Subcutaneous abdominal adipose tissue (tissue), 5 donors: ENCODE measurements at regions not wholly inside any gene's neighbourhood (a gene's known extent, or its start where the extent isn't known, plus 50 kb on each side); places are given as distances from the start of the nearest gene placed in this dataset.

Experiments
- H3K27ac ChIP-seq: one replicate; pipeline ENCODE4 v1.7.0; 2013; ENCODE audit warnings: low read depth, mild to moderate bottlenecking, inconsistent platforms, low read length, moderate library complexity
- H3K27me3 ChIP-seq, 5 donors: one replicate each; pipeline ENCODE4 v1.7.0; 2013; ENCODE audit warnings: low read length in 5 of 5, inconsistent platforms in 1 of 5; ENCODE audit not compliant: control insufficient read depth in 5 of 5, insufficient read depth in 4 of 5
- H3K36me3 ChIP-seq, 5 donors: one replicate each; pipeline ENCODE4 v1.7.0; 2013; ENCODE audit warnings: low read length in 5 of 5; ENCODE audit not compliant: control insufficient read depth in 5 of 5, insufficient read depth in 5 of 5
- H3K4me1 ChIP-seq, 5 donors: one replicate each; pipeline ENCODE4 v1.7.0; 2013; ENCODE audit warnings: low read length in 5 of 5, mild to moderate bottlenecking in 3 of 5, moderate library complexity in 1 of 5; ENCODE audit not compliant: control insufficient read depth in 5 of 5, insufficient read depth in 5 of 5
- H3K4me3 ChIP-seq, 5 donors: one replicate each; pipeline ENCODE4 v1.7.0; 2013; ENCODE audit warnings: low read length in 5 of 5, low read depth in 1 of 5
- H3K9ac ChIP-seq, 5 donors: one replicate each; pipeline ENCODE4 v1.7.0; 2013; ENCODE audit warnings: low read length in 5 of 5, mild to moderate bottlenecking in 4 of 5, moderate library complexity in 3 of 5
- H3K9me3 ChIP-seq, 5 donors: one replicate each; pipeline ENCODE4 v1.7.0; 2013; ENCODE audit warnings: low read length in 5 of 5; ENCODE audit not compliant: control insufficient read depth in 5 of 5
- donor health status: healthy.
- donor health status: healthy.
- donor health status: healthy.
- donor health status: healthy.
- donor health status: healthy.

GRCh38 chr2:120818441-120818920 is 82.8 kb downstream of the GLI2 start:
- Histone ChIP-seq H3K9me3 (no peaks in the 10 kb centered on the region), H3K9ac (no peak overlapping the region), H3K27ac (no peak overlapping the region), H3K36me3 (no peaks in the 10 kb centered on the region), H3K4me3 (no peak overlapping the region), H3K27me3 (peaks cover 6 to 35% (median 18%) of the 10 kb centered on the region in 5 donors), H3K4me1 (peaks cover 0 to 9% (median 0%) of the 10 kb centered on the region in 5 donors)

- Histone ChIP-seq H3K27me3 (peaks cover 6 to 34% (median 22%) of the 10 kb centered on the region in 5 donors), H3K9ac (no peak overlapping the region), H3K9me3 (no peaks in the 10 kb centered on the region), H3K4me3 (no peak overlapping the region), H3K36me3 (no peaks in the 10 kb centered on the region), H3K4me1 (peaks cover 0 to 9% (median 0%) of the 10 kb centered on the region in 5 donors), H3K27ac (no peak overlapping the region)
Observed at GRCh38 chr2:120819720-120820210, 84.1 kb downstream of the GLI2 start.

DNA sequence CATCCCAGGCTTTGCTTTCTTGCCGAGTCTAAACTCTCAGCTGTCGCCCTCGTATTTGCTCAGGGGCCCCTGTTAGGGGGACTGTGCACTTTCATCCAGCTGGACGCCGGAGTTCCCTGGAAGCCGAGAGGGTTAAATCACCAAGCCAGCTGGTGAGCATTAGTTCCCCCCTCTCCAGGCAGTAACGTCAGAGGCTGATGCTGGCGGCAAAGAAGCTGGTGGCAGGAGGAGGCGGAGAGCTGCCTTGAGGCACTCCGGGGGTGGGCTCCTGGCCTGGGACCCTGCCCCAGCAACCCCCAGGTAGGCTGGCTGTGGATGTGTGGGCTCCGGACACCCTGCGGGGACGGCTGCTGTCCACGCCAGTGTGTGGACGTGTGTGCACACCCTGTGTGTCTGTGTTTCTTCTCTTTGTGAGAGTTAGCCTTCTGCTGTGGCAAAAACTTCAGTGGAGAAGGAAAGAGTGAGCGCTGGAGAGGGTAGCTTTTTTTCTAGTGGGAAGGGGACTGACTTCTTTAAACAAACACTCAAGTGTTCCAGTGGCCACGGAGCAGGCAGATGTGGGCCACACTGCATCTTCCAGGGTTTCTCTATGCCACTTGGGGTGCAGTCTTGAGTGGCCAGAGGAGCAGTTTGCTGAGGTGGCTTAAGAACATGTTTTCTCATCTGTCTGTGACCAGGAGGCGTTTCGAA is 84.7 kb downstream of the GLI2 start:
- Histone ChIP-seq H3K4me3 (no peak overlapping the region), H3K27me3 (peaks cover 10 to 35% (median 23%) of the 10 kb centered on the region in 5 donors), H3K4me1 (peaks cover 0 to 9% (median 0%) of the 10 kb centered on the region in 5 donors), H3K36me3 (no peaks in the 10 kb centered on the region), H3K9ac (no peak overlapping the region), H3K9me3 (no peaks in the 10 kb centered on the region), H3K27ac (no peak overlapping the region)

DNA sequence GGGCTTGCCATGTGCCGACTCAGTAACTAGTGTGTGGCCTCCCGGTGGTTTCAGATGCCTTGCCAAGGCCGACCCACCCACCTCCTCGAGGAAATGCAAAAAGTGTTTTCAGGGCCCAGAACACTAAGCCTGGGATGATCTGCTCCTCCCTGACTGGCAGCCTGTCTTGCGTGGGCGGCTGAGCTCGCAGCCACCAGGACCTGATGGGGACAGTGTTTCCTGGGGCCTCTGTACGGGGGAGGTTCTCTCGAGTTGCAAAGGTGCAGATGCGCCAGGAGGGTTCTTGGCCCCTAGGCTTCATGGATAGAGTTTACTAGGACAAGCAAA is 85.2 kb downstream of the GLI2 start:
- no peak overlapping the region for H3K27ac ChIP-seq
- no peak overlapping the region for H3K9ac ChIP-seq
- no peak overlapping the region for H3K4me3 ChIP-seq
- peaks cover 0 to 9% (median 3%) of the 10 kb centered on the region in 5 donors for H3K4me1 ChIP-seq
- H3K36me3 ChIP-seq = no peaks in the 10 kb centered on the region
- H3K27me3 ChIP-seq = peaks cover 10 to 36% (median 25%) of the 10 kb centered on the region in 5 donors
- H3K9me3 ChIP-seq = no peaks in the 10 kb centered on the region

DNA sequence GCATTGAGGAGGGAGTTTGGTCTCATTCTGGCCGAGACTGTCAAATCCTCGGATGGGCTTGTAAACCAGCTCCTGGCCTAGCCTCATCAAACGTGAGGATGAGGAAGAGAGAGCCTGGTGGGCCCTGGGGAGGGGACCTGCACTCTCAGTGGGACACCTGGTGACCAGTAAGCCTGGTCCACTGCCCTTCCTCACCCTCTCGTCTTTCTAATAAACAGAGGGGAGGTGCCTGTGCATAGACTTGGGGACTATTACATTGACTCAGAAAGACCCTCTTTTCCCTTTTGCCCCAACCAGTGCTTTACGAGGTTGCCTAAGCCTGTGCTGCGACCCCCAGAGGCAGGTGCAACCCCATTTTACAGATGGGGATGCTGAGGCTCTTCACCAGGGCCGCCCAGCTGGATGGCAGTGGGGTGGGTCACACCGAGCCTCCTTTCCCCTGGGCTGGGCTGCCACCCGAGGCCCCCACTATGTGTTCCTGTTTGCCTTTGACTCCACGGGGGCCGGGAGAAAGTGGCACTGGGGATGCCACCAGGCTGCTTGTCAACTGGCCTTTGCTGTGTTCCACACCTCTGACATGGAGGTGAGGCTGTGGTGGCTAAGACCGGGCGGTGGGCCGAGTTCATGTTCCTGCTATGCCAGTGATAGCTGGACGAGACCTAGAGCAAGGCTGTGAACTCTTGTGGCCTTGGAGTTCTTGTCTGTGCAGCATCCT is 85.9 kb downstream of the GLI2 start:
- Histone ChIP-seq H3K9ac (no peak overlapping the region), H3K27me3 (peaks cover 10 to 38% (median 30%) of the 10 kb centered on the region in 5 donors), H3K36me3 (no peaks in the 10 kb centered on the region), H3K4me1 (peaks cover 0 to 9% (median 3%) of the 10 kb centered on the region in 5 donors), H3K9me3 (no peaks in the 10 kb centered on the region), H3K4me3 (no peak overlapping the region), H3K27ac (no peak overlapping the region)

DNA sequence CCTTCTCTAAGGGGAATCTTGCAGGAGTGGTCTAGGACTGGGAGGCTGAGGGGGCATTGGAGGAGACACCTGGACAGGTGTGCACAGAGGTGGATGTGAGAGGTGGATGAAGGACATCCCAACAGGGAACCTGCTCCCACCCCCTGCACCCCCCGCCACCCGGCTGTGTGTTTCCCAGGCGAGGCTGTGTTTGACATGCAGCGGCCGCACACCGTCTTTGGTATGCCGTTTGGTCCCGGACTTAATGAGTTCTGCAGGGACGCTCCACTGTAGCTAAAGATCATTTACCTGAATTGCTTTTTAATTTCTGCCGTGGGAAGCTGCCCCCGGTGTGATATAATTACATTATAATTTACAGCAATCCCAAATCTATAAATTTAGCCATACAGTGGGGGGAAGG is 87.3 kb downstream of the GLI2 start:
- Histone ChIP-seq H3K36me3 (no peaks in the 10 kb centered on the region), H3K9ac (no peak overlapping the region), H3K27ac (no peak overlapping the region), H3K4me3 (no peak overlapping the region), H3K27me3 (peaks cover 10 to 41% (median 30%) of the 10 kb centered on the region in 5 donors), H3K9me3 (no peaks in the 10 kb centered on the region), H3K4me1 (peaks cover 0 to 9% (median 3%) of the 10 kb centered on the region in 5 donors)

DNA sequence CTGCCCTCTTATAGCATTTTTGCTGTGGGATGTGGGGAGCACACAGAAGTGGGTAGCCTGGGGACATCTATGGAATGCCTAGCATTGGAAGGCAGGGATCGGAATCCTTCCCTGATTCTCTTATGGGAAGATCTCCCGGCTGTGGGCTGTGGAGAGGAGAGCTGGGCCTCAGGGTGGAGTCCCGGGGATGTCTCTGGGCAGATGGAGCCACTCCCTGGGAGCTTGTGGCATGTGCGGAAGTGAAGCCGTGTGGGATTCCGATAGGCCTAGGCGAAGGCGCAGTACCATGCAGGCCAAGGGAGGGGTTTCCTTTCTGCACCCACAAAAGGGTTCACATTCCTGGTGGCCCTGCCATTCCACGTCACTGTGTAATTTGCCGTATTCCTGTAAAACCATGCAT is 87.9 kb downstream of the GLI2 start:
- H3K36me3 ChIP-seq = no peaks in the 10 kb centered on the region
- H3K27ac ChIP-seq = no peak overlapping the region
- H3K9ac ChIP-seq = no peak overlapping the region
- H3K9me3 ChIP-seq = no peaks in the 10 kb centered on the region
- no peak overlapping the region for H3K4me3 ChIP-seq
- H3K4me1 ChIP-seq = peaks cover 0 to 9% (median 3%) of the 10 kb centered on the region in 5 donors
- peaks cover 10 to 41% (median 30%) of the 10 kb centered on the region in 5 donors for H3K27me3 ChIP-seq

- Histone ChIP-seq H3K9ac (no peak overlapping the region), H3K4me3 (no peak overlapping the region), H3K27ac (no peak overlapping the region), H3K4me1 (peaks cover 0 to 9% (median 0%) of the 10 kb centered on the region in 5 donors), H3K9me3 (no peaks in the 10 kb centered on the region), H3K36me3 (no peaks in the 10 kb centered on the region), H3K27me3 (peaks cover 10 to 41% (median 30%) of the 10 kb centered on the region in 5 donors)
Observed at GRCh38 chr2:120824246-120824645, 88.6 kb downstream of the GLI2 start.

DNA sequence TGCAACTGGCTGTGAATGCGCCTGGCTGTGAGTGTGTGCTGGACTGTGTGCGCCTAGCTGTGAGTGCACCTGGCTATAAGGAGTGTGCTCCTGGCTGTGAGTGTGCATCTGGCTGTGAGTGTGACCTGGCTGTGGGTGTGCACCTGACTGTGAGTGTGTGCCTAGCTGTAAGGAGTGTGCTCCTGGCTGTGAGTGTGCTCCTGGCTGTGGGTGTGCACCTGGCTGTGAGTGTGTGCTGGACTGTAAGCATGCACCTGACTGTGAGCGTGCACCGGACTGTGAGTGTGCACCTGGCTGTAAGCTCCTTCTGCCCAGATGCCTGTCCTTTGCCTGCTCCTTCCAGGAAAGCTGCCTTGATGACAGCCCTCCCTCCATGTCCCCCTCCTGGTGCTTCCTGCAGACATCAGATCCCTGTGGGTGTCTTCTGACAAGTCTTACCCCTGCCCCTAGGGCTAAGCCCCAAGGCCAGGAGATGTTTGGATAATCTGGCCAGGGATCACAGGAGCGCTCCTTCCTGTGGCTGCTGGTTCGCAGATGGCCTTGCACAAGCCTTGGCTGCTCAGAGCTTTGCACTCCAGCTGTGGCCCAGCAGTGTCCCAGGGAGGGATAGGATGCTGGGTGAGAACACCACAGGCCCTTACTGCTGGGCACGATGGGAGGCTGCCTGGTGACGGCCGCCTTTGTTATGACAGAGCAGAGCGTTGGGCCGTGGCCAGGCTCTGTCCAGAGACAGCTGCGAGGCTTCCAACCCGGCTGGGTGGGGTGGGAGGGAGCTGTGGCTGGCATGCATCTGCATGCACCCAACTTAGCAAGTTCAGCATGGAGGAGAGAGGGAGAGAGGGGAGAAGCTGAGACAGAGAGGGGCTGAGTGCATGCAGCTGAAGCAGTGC is 89.9 kb downstream of the GLI2 start:
- no peaks in the 10 kb centered on the region for H3K9me3 ChIP-seq
- H3K9ac ChIP-seq = no peak overlapping the region
- H3K27me3 ChIP-seq = peaks cover 10 to 32% (median 20%) of the 10 kb centered on the region in 5 donors
- no peak overlapping the region for H3K4me3 ChIP-seq
- H3K27ac ChIP-seq = no peak overlapping the region
- H3K4me1 ChIP-seq = peaks cover 0 to 3% (median 0%) of the 10 kb centered on the region in 5 donors
- H3K36me3 ChIP-seq = no peaks in the 10 kb centered on the region
